Mammary epithelial cell (primary cell): ENCODE measurements at regions not wholly inside any gene's neighbourhood (a gene's known extent, or its start where the extent isn't known, plus 50 kb on each side); places are given as distances from the start of the nearest gene placed in this dataset.

Experiments used
- CTCF ChIP-seq, 2 donors: IDR thresholded peaks in 1 of 2; conservative IDR thresholded peaks in 1 of 2; 2 replicates each; pipeline ENCODE4 v1.5.1; 2011 to 2012; ENCODE audit warnings: inconsistent platforms in 2 of 2, low read length in 2 of 2, mild to moderate bottlenecking in 2 of 2, control low read depth in 1 of 2, low read depth in 1 of 2; ENCODE audit not compliant: insufficient read depth in 1 of 2; ENCODE audit errors: extremely low read depth in 1 of 2
- EZH2 ChIP-seq: IDR thresholded peaks from 2 replicates; pipeline ENCODE4 v1.6.1; 2012; ENCODE audit warnings: low read length, inconsistent platforms, borderline replicate concordance

- TF ChIP-seq CTCF (conservative IDR thresholded peaks at IDR 0.05 in 1 of 2, IDR thresholded peaks at IDR 0.05 in 1 of 2; ENCODE audit: extremely low read depth in 1 of 2, insufficient read depth in 1 of 2, low read depth in 1 of 2, low read length in 2 of 2) (no peak), EZH2 (no peak)
Measured at GRCh38 chr1:73176902-73177301, 894.6 kb upstream of the NEGR1 start.
